SK-N-MC (cell line): ENCODE measurements at regions not wholly inside any gene's neighbourhood (a gene's known extent, or its start where the extent isn't known, plus 50 kb on each side); places are given as distances from the start of the nearest gene placed in this dataset.
A peak's percentile ranks its signal among the peaks of the same experiment; 100 is the strongest.
"Not testable (repeated sequence)": the region's sequence is repeated elsewhere in the genome, so short reads cannot be mapped to it uniquely, and the experiment has no call there.

Experiments used
- DNase-seq: peaks from one replicate; pipeline ENCODE4 v3.0.0-alpha.2; 2011; ENCODE audit warnings: low read depth, low spot score
- H3K27ac ChIP-seq: fragments of 200-600 bp; sonication (generic); 2 replicates; pipeline ENCODE4 v1.5.1; 2016; ENCODE audit warnings: mixed run types
- H3K36me3 ChIP-seq: fragments of 200-600 bp; sonication (generic); 2 replicates; pipeline ENCODE4 v1.6.1; 2017; ENCODE audit warnings: antibody characterized with exemption, low read length, mixed read lengths; ENCODE audit not compliant: insufficient read depth
- H3K4me3 ChIP-seq: fragments of 200-600 bp; sonication (generic); 2 replicates; pipeline ENCODE4 v1.5.1; 2016
- H3K9ac ChIP-seq: fragments of 200-600 bp; sonication (generic); 2 replicates; pipeline ENCODE4 v1.8.0; 2017; ENCODE audit warnings: mixed run types, mixed read lengths; ENCODE audit not compliant: insufficient read length
- H3K9me3 ChIP-seq: fragments of 200-600 bp; sonication (generic); 2 replicates; pipeline ENCODE4 v1.6.1; 2017; ENCODE audit warnings: low read depth, mild to moderate bottlenecking, antibody characterized with exemption, low read length, moderate library complexity, mixed read lengths
- EZH2 ChIP-seq: fragments of 200-600 bp; sonication (generic); IDR thresholded peaks from one replicate; pipeline ENCODE4 v1.6.1; 2017; ENCODE audit warnings: antibody characterized with exemption
- FOXP2 ChIP-seq: optimal IDR thresholded peaks from 2 replicates; pipeline ENCODE3; 2011; ENCODE audit warnings: mild to moderate bottlenecking, moderate library complexity; ENCODE audit not compliant: insufficient read depth; ENCODE audit errors: extremely low read length, control extremely low read depth
- POLR2AphosphoS5 ChIP-seq: IDR thresholded peaks from 2 replicates; pipeline ENCODE4 v1.6.1; 2012; ENCODE audit warnings: mild to moderate bottlenecking, low read depth, low read length, borderline replicate concordance

- Histone ChIP-seq H3K9me3 (no peaks in the 10 kb centered on the region), H3K27ac (no peak overlapping the region), H3K36me3 (no peaks in the 10 kb centered on the region), H3K9ac (no peak overlapping the region), H3K4me3 (no peak overlapping the region)
- TF ChIP-seq POLR2AphosphoS5, result no peak
- TF ChIP-seq FOXP2, result no peak
- no peak for TF ChIP-seq EZH2
- no peak for DNase-seq
These were observed 251.6 kb upstream of the SOX4 start for GRCh38 chr6:21341910-21342309.

GRCh38 chr6:21342501-21342900, 251.1 kb upstream of the SOX4 start:
- no peak overlapping the region for H3K27ac ChIP-seq
- TF ChIP-seq POLR2AphosphoS5 (no peak), FOXP2 (no peak), EZH2 (no peak)
- H3K36me3 ChIP-seq, result no peaks in the 10 kb centered on the region
- no peak overlapping the region for H3K9ac ChIP-seq
- DNase-seq, result no peak
- no peaks in the 10 kb centered on the region for H3K9me3 ChIP-seq
- no peak overlapping the region for H3K4me3 ChIP-seq

- not testable (repeated sequence) for H3K9me3 ChIP-seq, H3K9ac ChIP-seq, H3K27ac ChIP-seq, H3K36me3 ChIP-seq, H3K4me3 ChIP-seq, DNase-seq
These were observed 247.8 kb upstream of the SOX4 start for GRCh38 chr6:21345704-21346103.

- no peak overlapping the region for H3K9ac ChIP-seq
- H3K4me3 ChIP-seq, result no peak overlapping the region
- H3K9me3 ChIP-seq, result no peaks in the 10 kb centered on the region
- H3K27ac ChIP-seq, result no peak overlapping the region
- no peaks in the 10 kb centered on the region for H3K36me3 ChIP-seq
- no peak for DNase-seq
- TF ChIP-seq POLR2AphosphoS5 (no peak), EZH2 (no peak), FOXP2 (no peak)
These were observed 245.4 kb upstream of the SOX4 start for GRCh38 chr6:21348146-21348503.

GRCh38 chr6:21348504-21349195, 244.9 kb upstream of the SOX4 start:
- Histone ChIP-seq H3K36me3 (no peaks in the 10 kb centered on the region), H3K27ac (no peak overlapping the region), H3K9ac (no peak overlapping the region), H3K9me3 (no peaks in the 10 kb centered on the region), H3K4me3 (no peak overlapping the region)
- peak; percentile 66 for DNase-seq
- TF ChIP-seq FOXP2, result no peak
- no peak for TF ChIP-seq EZH2
- no peak; the same call in 1 of the 2 replicates for TF ChIP-seq POLR2AphosphoS5

- Histone ChIP-seq H3K9ac (no peak overlapping the region), H3K27ac (no peak overlapping the region), H3K9me3 (no peaks in the 10 kb centered on the region), H3K36me3 (no peaks in the 10 kb centered on the region), H3K4me3 (no peak overlapping the region)
- DNase-seq, result no peak
- TF ChIP-seq POLR2AphosphoS5 (no peak), EZH2 (no peak), FOXP2 (no peak)
These were observed 243.7 kb upstream of the SOX4 start for GRCh38 chr6:21349834-21350233.

- TF ChIP-seq EZH2, result no peak
- no peak for TF ChIP-seq POLR2AphosphoS5
- TF ChIP-seq FOXP2, result no peak
- no peak overlapping the region for H3K27ac ChIP-seq
- DNase-seq, result no peak
- no peak overlapping the region for H3K9ac ChIP-seq
- no peak overlapping the region for H3K4me3 ChIP-seq
- H3K9me3 ChIP-seq, result no peaks in the 10 kb centered on the region
- H3K36me3 ChIP-seq, result no peaks in the 10 kb centered on the region
These were observed 242.6 kb upstream of the SOX4 start for GRCh38 chr6:21350926-21351325.

- no peaks in the 10 kb centered on the region for H3K36me3 ChIP-seq
- TF ChIP-seq POLR2AphosphoS5, result no peak
- TF ChIP-seq FOXP2, result no peak
- no peak overlapping the region for H3K4me3 ChIP-seq
- no peak overlapping the region for H3K9ac ChIP-seq
- no peak for DNase-seq
- no peak overlapping the region for H3K27ac ChIP-seq
- no peaks in the 10 kb centered on the region for H3K9me3 ChIP-seq
These were observed 241.4 kb upstream of the SOX4 start for GRCh38 chr6:21352131-21352530.

GRCh38 chr6:21354805-21355238, 238.7 kb upstream of the SOX4 start:
- H3K9ac ChIP-seq, result no peak overlapping the region
- H3K36me3 ChIP-seq, result no peaks in the 10 kb centered on the region
- TF ChIP-seq POLR2AphosphoS5 (no peak), FOXP2 (no peak)
- no peak for DNase-seq
- no peaks in the 10 kb centered on the region for H3K9me3 ChIP-seq
- H3K4me3 ChIP-seq, result no peak overlapping the region
- H3K27ac ChIP-seq, result no peak overlapping the region

GRCh38 chr6:21355638-21356037, 237.9 kb upstream of the SOX4 start:
- H3K4me3 ChIP-seq, result no peak overlapping the region
- H3K27ac ChIP-seq, result no peak overlapping the region
- no peak for DNase-seq
- H3K9me3 ChIP-seq, result no peaks in the 10 kb centered on the region
- TF ChIP-seq POLR2AphosphoS5 (no peak), EZH2 (no peak), FOXP2 (no peak)
- no peak overlapping the region for H3K9ac ChIP-seq
- no peaks in the 10 kb centered on the region for H3K36me3 ChIP-seq
